ENCODE measurements at regions not wholly inside any gene's neighbourhood (a gene's known extent, or its start where the extent isn't known, plus 50 kb on each side); places are given as distances from the start of the nearest gene placed in this dataset.

DNA sequence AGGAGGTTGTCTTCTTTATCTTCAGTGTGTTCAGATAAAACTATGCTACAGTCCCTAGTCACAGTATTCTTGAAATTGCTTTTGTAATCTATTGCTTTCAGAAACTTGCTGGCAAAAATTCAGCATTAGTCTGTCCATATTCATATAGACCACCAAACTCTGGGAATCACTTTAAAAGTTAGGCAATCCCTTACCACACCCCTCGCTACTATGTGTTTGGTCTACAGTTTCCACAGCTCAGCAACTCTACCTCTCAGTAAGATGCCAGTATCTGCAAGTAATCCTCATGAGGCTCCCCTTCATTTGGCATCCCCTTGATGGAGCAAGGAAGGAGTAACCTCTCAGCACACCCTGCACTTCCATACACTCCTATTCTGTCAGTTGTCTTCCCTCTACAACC, 1706.6 kb upstream of the CELF4 start:
- H3K27me3 ChIP-seq (ENCODE audit: low read depth): no peaks in the 10 kb centered on the region
- DNase-seq: no peak
- H3K4me3 ChIP-seq: no peak overlapping the region
- H3K9me3 ChIP-seq: no peaks in the 10 kb centered on the region
- intact Hi-C loops (cut with DNase I): no loop called here
- H3K27ac ChIP-seq: no peak overlapping the region
- no peaks in the 10 kb centered on the region for H3K36me3 ChIP-seq
- H3K4me1 ChIP-seq: no peaks in the 10 kb centered on the region
- TF ChIP-seq, protein P1, sequence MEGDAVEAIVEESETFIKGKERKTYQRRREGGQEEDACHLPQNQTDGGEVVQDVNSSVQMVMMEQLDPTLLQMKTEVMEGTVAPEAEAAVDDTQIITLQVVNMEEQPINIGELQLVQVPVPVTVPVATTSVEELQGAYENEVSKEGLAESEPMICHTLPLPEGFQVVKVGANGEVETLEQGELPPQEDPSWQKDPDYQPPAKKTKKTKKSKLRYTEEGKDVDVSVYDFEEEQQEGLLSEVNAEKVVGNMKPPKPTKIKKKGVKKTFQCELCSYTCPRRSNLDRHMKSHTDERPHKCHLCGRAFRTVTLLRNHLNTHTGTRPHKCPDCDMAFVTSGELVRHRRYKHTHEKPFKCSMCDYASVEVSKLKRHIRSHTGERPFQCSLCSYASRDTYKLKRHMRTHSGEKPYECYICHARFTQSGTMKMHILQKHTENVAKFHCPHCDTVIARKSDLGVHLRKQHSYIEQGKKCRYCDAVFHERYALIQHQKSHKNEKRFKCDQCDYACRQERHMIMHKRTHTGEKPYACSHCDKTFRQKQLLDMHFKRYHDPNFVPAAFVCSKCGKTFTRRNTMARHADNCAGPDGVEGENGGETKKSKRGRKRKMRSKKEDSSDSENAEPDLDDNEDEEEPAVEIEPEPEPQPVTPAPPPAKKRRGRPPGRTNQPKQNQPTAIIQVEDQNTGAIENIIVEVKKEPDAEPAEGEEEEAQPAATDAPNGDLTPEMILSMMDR (IDR thresholded peaks at IDR 0.05): no peak
- no peak for ATAC-seq

DNA sequence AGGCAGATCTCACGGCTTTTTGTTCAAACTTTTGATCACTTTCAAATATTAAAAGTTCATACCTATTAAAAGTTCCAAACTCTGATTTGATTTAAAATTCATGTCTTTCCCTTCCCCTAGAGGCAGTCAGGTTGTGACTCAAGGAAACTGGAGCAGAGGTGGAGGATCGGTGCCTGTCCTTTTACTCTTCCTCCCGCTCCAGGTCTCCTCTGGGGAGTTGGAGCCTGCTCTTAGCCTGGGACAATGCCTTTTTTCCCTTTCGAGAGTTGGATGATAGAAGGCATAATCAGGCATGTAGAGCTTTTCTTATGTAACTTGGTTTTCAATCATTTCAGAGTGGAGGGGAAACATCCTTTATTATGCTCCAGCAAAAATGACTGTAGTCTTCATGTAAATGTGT, 1706.1 kb upstream of the CELF4 start:
- Histone ChIP-seq H3K4me1 (no peaks in the 10 kb centered on the region), H3K4me3 (no peak overlapping the region), H3K27me3 (ENCODE audit: low read depth) (no peaks in the 10 kb centered on the region), H3K27ac (no peak overlapping the region), H3K9me3 (no peaks in the 10 kb centered on the region), H3K36me3 (no peaks in the 10 kb centered on the region)
- ATAC-seq (no peak), DNase-seq (no peak)
- TF ChIP-seq, protein P1 (IDR thresholded peaks at IDR 0.05): no peak
- intact Hi-C loops (cut with DNase I): no loop called here

DNA sequence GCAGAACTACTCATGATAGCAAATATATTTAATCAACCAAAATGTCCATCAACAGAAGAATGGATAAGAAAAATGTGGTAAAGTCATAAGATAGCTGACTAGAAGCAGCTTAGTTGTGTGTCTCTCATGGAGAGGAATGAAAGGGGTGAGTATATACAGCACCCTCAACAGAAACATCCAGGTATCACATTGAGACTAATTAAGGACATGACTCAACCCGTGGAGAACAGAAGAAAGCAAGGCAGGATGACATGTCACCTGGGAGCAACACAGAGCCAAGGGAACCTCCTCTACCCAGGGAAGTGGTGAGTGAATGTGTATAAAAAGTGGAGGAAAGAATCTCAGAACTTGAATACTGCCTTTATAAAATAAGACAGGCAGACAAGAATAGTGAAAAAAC, 1695.0 kb upstream of the CELF4 start:
- no peak for DNase-seq
- H3K9me3 ChIP-seq: no peaks in the 10 kb centered on the region
- no peaks in the 10 kb centered on the region for H3K27me3 ChIP-seq (ENCODE audit: low read depth)
- H3K4me3 ChIP-seq: no peak overlapping the region
- intact Hi-C loops (cut with DNase I): no loop called here
- ATAC-seq: no peak
- no peaks in the 10 kb centered on the region for H3K4me1 ChIP-seq
- no peak overlapping the region for H3K27ac ChIP-seq
- TF ChIP-seq, protein P1 (IDR thresholded peaks at IDR 0.05): no peak
- no peaks in the 10 kb centered on the region for H3K36me3 ChIP-seq

DNA sequence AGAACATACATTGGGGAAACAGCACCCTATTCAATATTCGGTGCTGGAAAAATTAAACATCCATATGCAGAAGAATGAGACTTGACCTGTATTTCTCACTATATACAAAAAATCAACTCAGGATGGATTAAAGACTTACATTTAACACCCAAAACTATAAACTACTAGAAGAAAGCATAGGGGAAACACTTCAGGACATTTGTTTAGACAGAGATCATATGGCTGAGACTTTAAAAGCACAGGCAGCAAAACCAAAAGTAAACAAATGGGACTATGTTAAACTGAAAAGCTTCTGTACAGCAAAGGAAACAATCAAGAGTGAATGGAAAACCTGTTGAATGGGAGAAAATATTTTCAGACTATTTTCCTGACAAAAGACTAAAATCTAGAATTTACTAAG, 1694.1 kb upstream of the CELF4 start:
- no peaks in the 10 kb centered on the region for H3K9me3 ChIP-seq
- H3K27me3 ChIP-seq (ENCODE audit: low read depth): no peaks in the 10 kb centered on the region
- no peak overlapping the region for H3K4me3 ChIP-seq
- no peaks in the 10 kb centered on the region for H3K4me1 ChIP-seq
- intact Hi-C loops (cut with DNase I): no loop called here
- TF ChIP-seq, protein P1 (IDR thresholded peaks at IDR 0.05): no peak
- H3K27ac ChIP-seq: no peak overlapping the region
- no peak for DNase-seq
- H3K36me3 ChIP-seq: no peaks in the 10 kb centered on the region
- ATAC-seq: no peak

DNA sequence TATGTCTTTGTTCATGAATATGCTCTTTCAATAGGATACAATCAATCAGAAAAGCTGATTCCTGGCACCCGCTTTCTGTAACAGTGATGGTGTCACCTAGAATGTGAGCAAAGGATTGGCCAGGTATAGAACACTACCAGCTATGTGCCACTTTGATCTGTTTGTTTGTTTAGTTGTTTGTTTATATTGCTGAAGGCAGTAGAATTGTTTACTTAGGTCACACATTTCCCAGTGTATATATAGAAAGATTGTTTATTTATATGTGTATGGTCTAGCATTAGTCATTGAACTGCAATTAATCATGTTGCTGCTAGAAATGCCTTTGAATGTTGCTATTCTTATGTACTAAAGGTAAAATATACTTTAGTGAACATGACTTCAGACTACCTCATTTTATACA, 1678.6 kb upstream of the CELF4 start:
- Histone ChIP-seq H3K27me3 (ENCODE audit: low read depth) (no peaks in the 10 kb centered on the region), H3K27ac (no peak overlapping the region), H3K36me3 (no peaks in the 10 kb centered on the region), H3K4me1 (no peaks in the 10 kb centered on the region), H3K4me3 (no peak overlapping the region), H3K9me3 (no peaks in the 10 kb centered on the region)
- DNase-seq (no peak), ATAC-seq (no peak)
- intact Hi-C loops (cut with DNase I): no loop called here
- TF ChIP-seq, protein P1 (IDR thresholded peaks at IDR 0.05): no peak

DNA sequence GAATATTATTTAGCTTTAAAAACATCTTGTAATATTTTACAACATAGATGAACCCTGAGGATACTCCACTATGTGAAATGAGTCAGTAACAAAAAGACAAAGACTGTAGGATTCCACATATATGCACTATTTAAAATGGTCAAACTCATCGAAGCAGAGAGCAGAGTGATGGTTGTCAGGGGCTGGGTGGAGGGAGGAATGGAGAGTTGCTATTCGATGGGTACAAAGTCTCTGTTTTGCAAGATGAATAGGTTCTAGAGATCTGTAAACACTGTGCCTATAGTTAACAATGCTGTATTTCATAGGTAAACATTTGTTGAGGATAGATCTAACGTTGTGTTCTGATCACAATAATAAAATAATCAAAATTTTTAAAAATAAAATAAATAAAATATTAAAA, 1675.9 kb upstream of the CELF4 start:
- H3K36me3 ChIP-seq: no peaks in the 10 kb centered on the region
- TF ChIP-seq, protein P1 (IDR thresholded peaks at IDR 0.05): no peak
- H3K9me3 ChIP-seq: no peaks in the 10 kb centered on the region
- H3K27me3 ChIP-seq (ENCODE audit: low read depth): no peaks in the 10 kb centered on the region
- intact Hi-C loops (cut with DNase I): no loop called here
- no peak overlapping the region for H3K27ac ChIP-seq
- ATAC-seq (no peak), DNase-seq (no peak)
- no peaks in the 10 kb centered on the region for H3K4me1 ChIP-seq
- no peak overlapping the region for H3K4me3 ChIP-seq
